Body of pancreas (tissue), 4 donors: ENCODE measurements at regions not wholly inside any gene's neighbourhood (a gene's known extent, or its start where the extent isn't known, plus 50 kb on each side); places are given as distances from the start of the nearest gene placed in this dataset.

Source experiments
- POLR2A ChIP-seq, 3 donors: fragments of 450-650 bp; IDR thresholded peaks; one replicate each; pipeline ENCODE4 v1.6.1; 2016; ENCODE audit warnings: antibody characterized with exemption in 3 of 3, mild to moderate bottlenecking in 2 of 3
- TF ChIP-seq, protein P1 (sequence below), 7 experiments: fragments of 450-650 bp in 4 of 7; fragments of 200-600 bp in 3 of 7; sonication (generic) in 3 of 7; IDR thresholded peaks; one replicate each; pipeline ENCODE4 v1.5.1; 2016 to 2019; ENCODE audit warnings: antibody characterized with exemption in 7 of 7

- TF ChIP-seq POLR2A (IDR thresholded peaks at IDR 0.05): no peak
- TF ChIP-seq, protein P1, sequence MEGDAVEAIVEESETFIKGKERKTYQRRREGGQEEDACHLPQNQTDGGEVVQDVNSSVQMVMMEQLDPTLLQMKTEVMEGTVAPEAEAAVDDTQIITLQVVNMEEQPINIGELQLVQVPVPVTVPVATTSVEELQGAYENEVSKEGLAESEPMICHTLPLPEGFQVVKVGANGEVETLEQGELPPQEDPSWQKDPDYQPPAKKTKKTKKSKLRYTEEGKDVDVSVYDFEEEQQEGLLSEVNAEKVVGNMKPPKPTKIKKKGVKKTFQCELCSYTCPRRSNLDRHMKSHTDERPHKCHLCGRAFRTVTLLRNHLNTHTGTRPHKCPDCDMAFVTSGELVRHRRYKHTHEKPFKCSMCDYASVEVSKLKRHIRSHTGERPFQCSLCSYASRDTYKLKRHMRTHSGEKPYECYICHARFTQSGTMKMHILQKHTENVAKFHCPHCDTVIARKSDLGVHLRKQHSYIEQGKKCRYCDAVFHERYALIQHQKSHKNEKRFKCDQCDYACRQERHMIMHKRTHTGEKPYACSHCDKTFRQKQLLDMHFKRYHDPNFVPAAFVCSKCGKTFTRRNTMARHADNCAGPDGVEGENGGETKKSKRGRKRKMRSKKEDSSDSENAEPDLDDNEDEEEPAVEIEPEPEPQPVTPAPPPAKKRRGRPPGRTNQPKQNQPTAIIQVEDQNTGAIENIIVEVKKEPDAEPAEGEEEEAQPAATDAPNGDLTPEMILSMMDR (IDR thresholded peaks at IDR 0.05): no peak
Observed at GRCh38 chr4:14580061-14580460, 422.2 kb upstream of the CPEB2 start.
